Endothelial cell of umbilical vein (primary cell): ENCODE measurements at regions not wholly inside any gene's neighbourhood (a gene's known extent, or its start where the extent isn't known, plus 50 kb on each side); places are given as distances from the start of the nearest gene placed in this dataset.

ENCODE experiments used
- BruUV-seq: library from RNA; stranded (reverse); fragments of 400-500 nt; replicated peaks from 2 replicates; lab custom pipeline; 2021; lab: Mats Ljungman, UMichigan
- CTCF ChIA-PET: fragments of 300-600, 350-600 bp; sonication (Branson Sonifier 250); formaldehyde crosslinking; loops from one replicate; lab custom pipeline; 2021; ENCODE audit warnings: antibody characterized with exemption, inconsistent platforms; lab: Charles Lee
- POLR2A ChIA-PET: fragments of 300-600, 350-600 bp; sonication (Branson Sonifier 250); formaldehyde crosslinking; loops from one replicate; lab custom pipeline; 2021; ENCODE audit warnings: antibody characterized with exemption, inconsistent platforms; lab: Charles Lee
- DNase-seq: peaks from one replicate; pipeline ENCODE4 v3.0.0-alpha.2; 2011; ENCODE audit warnings: low read depth, low spot score
- FAIRE-seq: peaks from 2 replicates; lab custom pipeline; 2011; peaks lifted over from hg19 to GRCh38; lab: Jason Lieb, UNC
- H2AFZ ChIP-seq: 2 replicates; pipeline ENCODE4 v1.6.0; 2012; ENCODE audit warnings: low read depth, low read length, control low read depth, inconsistent platforms
- H3K27ac ChIP-seq: 2 replicates; pipeline ENCODE4 v1.5.1; 2011; ENCODE audit warnings: low read depth, mild to moderate bottlenecking, control low read depth, low read length, moderate library complexity; ENCODE audit not compliant: insufficient read depth
- H3K27me3 ChIP-seq, 2 experiments: 2 replicates each; pipeline versions ENCODE4 v1.6.0 to v1.6.1; 2011; ENCODE audit warnings: low read length in 2 of 2, mixed read lengths in 1 of 2; ENCODE audit not compliant: control insufficient read depth in 2 of 2, insufficient read depth in 2 of 2
- H3K36me3 ChIP-seq, 2 experiments: 2 replicates in 1 of 2; 3 replicates in 1 of 2; pipeline ENCODE4 v1.5.1; 2011; ENCODE audit warnings: low read length in 2 of 2, mild to moderate bottlenecking in 1 of 2, moderate library complexity in 1 of 2; ENCODE audit not compliant: control insufficient read depth in 2 of 2, insufficient read depth in 2 of 2; ENCODE audit errors: extremely low read depth in 1 of 2
- H3K4me1 ChIP-seq: 3 replicates; pipeline ENCODE4 v1.5.1; 2011; ENCODE audit warnings: mild to moderate bottlenecking, low read length; ENCODE audit not compliant: control insufficient read depth, insufficient read depth; ENCODE audit errors: extremely low read depth
- H3K4me2 ChIP-seq: 2 replicates; pipeline ENCODE4 v1.6.1; 2011; ENCODE audit warnings: low read length, control low read depth, mixed read lengths; ENCODE audit not compliant: insufficient read depth
- H3K4me3 ChIP-seq, 3 experiments: fragments of 200-600 bp in 1 of 3; sonication (generic), shearing (Covaris generic) in 1 of 3; replicated peaks in 1 of 3; 2 replicates each; pipeline ENCODE4 v1.5.1; 2011 to 2016; ENCODE audit warnings: control low read depth in 3 of 3, low read length in 3 of 3, mild to moderate bottlenecking in 2 of 3, inconsistent platforms in 1 of 3, low read depth in 1 of 3, moderate library complexity in 1 of 3; ENCODE audit not compliant: insufficient read depth in 1 of 3
- H3K79me2 ChIP-seq: 2 replicates; pipeline ENCODE4 v1.6.0; 2012; ENCODE audit warnings: low read length, inconsistent platforms; ENCODE audit not compliant: control insufficient read depth, insufficient read depth
- H3K9ac ChIP-seq: replicated peaks from 2 replicates; pipeline ENCODE3; 2011; ENCODE audit warnings: low read length, control low read depth; ENCODE audit not compliant: insufficient read depth; ENCODE audit errors: extremely low read depth
- H3K9me1 ChIP-seq: replicated peaks from 3 replicates; pipeline ENCODE4 v1.6.0; 2011; ENCODE audit warnings: mild to moderate bottlenecking, low read length; ENCODE audit not compliant: control insufficient read depth, insufficient read depth; ENCODE audit errors: extremely low read depth
- H3K9me3 ChIP-seq: replicated peaks from 2 replicates; pipeline ENCODE4 v1.5.1; 2012; ENCODE audit warnings: low read length, inconsistent platforms; ENCODE audit not compliant: control insufficient read depth, insufficient read depth
- H4K20me1 ChIP-seq: replicated peaks from 2 replicates; pipeline ENCODE3; 2011; ENCODE audit warnings: mild to moderate bottlenecking, low read length; ENCODE audit not compliant: control insufficient read depth, insufficient read depth; ENCODE audit errors: extremely low read depth
- EZH2 ChIP-seq: IDR thresholded peaks from 2 replicates; pipeline ENCODE4 v1.6.1; 2012; ENCODE audit warnings: borderline replicate concordance, low read depth, mild to moderate bottlenecking, moderate library complexity, low read length, inconsistent platforms; ENCODE audit not compliant: severe bottlenecking
- FOS ChIP-seq: IDR thresholded peaks from 2 replicates; pipeline ENCODE4 v1.6.1; 2011; ENCODE audit warnings: mild to moderate bottlenecking, low read length, moderate library complexity, borderline replicate concordance; ENCODE audit not compliant: insufficient read depth
- GATA2 ChIP-seq: IDR thresholded peaks from 2 replicates; pipeline ENCODE4 v1.7.0; 2011; ENCODE audit warnings: low read depth, mild to moderate bottlenecking, moderate library complexity, mixed read lengths, low read length; ENCODE audit not compliant: insufficient read length, insufficient read depth
- JUN ChIP-seq: IDR thresholded peaks from 2 replicates; pipeline ENCODE4 v1.6.1; 2011; ENCODE audit warnings: borderline replicate concordance, low read depth; ENCODE audit not compliant: insufficient read length, insufficient read depth
- MYC ChIP-seq: IDR thresholded peaks from one replicate; pipeline ENCODE4 v1.6.1; 2011; ENCODE audit warnings: mild to moderate bottlenecking, low read depth, low read length
- POLR2A ChIP-seq: IDR thresholded peaks from 2 replicates; pipeline ENCODE4 v1.6.1; 2012; ENCODE audit warnings: low read depth, mild to moderate bottlenecking, control low read depth, low read length
- POLR2AphosphoS5 ChIP-seq: IDR thresholded peaks from 2 replicates; pipeline ENCODE4 v1.6.1; 2012; ENCODE audit warnings: low read depth, mild to moderate bottlenecking, control low read depth, low read length, moderate library complexity; ENCODE audit not compliant: insufficient read depth
- dilution Hi-C: fragments of 300-500 bp; cut with MboI; formaldehyde crosslinking; loops from one replicate; pipeline ENCODE4 v1.15.0; 2019; ENCODE audit warnings: low sequenced_read_pairs; ENCODE audit not compliant: extremely low pct_ligation_motif_present
- intact Hi-C: fragments of 100-400 bp; cut with micrococcal nuclease; formaldehyde crosslinking; loops from one replicate; pipeline ENCODE4 v1.10.0; 2022
- TF ChIP-seq, protein P1 (sequence below): IDR thresholded peaks from 2 replicates; pipeline ENCODE4 v1.6.1; 2011; ENCODE audit not compliant: insufficient read depth, insufficient read length
- TF ChIP-seq, protein P2 (sequence below), 2 donors: IDR thresholded peaks; 1 replicate in 1 of 2; 2 replicates in 1 of 2; pipeline ENCODE4 v1.5.1; 2011; ENCODE audit warnings: low read length in 2 of 2, mild to moderate bottlenecking in 2 of 2, moderate library complexity in 2 of 2, control low read depth in 1 of 2, inconsistent platforms in 1 of 2, low read depth in 1 of 2; ENCODE audit not compliant: insufficient read depth in 1 of 2; ENCODE audit errors: extremely low read depth in 1 of 2

DNA sequence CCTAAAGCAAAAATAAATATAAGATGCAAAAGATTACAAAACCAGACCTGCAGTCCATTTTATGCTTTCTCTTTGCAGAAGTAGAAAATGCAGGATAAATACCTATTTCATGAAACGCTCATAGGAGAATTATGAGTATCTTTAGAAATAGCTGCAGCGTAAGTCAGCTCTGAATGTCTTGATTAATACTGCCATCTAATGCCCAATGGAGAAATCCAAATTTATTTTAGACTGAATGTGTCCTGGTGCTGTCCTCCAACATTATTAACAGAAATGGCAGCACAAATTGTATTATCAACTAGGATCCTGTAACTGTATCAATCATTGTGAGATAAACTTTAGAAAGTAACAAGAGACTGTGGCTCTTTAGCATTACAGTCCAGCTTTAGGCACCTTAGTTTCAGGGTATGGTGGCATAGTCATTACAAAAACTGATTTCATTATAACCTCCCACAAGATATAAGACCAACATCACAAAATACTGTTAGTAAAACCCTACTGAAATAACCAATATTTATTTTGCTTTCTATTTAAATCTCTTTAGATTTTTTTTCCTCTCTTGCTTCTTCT lies 162.1 kb upstream of the MIR17HG start:
- Histone ChIP-seq H3K27me3 (no peaks in the 10 kb centered on the region), H3K9me1 (no peaks in the 10 kb centered on the region), H3K4me2 (no peak overlapping the region), H3K27ac (no peak overlapping the region), H2AFZ (no peak overlapping the region), H3K4me1 (no peaks in the 10 kb centered on the region), H3K9ac (no peak overlapping the region), H3K4me3 (no peak overlapping the region), H4K20me1 (no peaks in the 10 kb centered on the region), H3K36me3 (no peaks in the 10 kb centered on the region), H3K79me2 (no peaks in the 10 kb centered on the region), H3K9me3 (no peaks in the 10 kb centered on the region)
- ChIA-PET CTCF (interaction anchor here (1.0 to 2.0 kb wide), 8 partner anchors 26 to 553 kb away, joined by 3 to 10 read pairs (median 4); no protein-coding TSS in a partner anchor), POLR2A (no interaction called here)
- no TSS peak for BruUV-seq
- peak; percentile 2 for DNase-seq
- TF ChIP-seq POLR2A (no peak), POLR2AphosphoS5 (no peak), FOS (no peak), EZH2 (no peak), GATA2 (no peak)
- TF ChIP-seq, protein P1, sequence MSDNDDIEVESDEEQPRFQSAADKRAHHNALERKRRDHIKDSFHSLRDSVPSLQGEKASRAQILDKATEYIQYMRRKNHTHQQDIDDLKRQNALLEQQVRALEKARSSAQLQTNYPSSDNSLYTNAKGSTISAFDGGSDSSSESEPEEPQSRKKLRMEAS = no peak
- intact Hi-C loops (loop anchor here (1.0 kb wide), 1 partner anchor 51 kb away; no protein-coding TSS in a partner anchor), dilution Hi-C loops (no loop called here)
- no peak for FAIRE-seq

DNA sequence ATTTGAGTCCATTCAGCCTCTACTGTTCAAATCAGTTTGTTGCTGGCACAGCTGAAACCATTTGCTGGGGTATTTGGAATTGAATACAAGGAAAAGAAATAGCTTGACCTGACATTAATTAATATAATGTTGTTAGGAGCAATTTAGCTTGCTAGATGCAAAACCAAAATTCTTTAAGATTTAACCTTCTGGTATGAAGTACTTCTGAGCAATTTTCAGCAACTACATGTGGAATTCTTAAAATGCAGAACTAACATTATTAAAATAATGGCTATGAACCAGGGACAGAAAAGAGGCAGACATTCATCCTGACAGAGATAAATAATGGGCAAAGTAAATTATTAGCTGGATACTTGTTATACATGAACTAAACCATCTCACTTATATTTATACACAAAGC lies 160.0 kb upstream of the MIR17HG start:
- dilution Hi-C loops = no loop called here
- FAIRE-seq = no peak
- CTCF ChIA-PET = no interaction called here

More for the DNA sequence above, 160.0 kb upstream of the MIR17HG start:
- Histone ChIP-seq H3K9ac (no peak overlapping the region), H4K20me1 (no peaks in the 10 kb centered on the region), H3K4me3 (no peak overlapping the region), H3K79me2 (no peaks in the 10 kb centered on the region), H2AFZ (no peak overlapping the region), H3K9me1 (no peaks in the 10 kb centered on the region), H3K36me3 (no peaks in the 10 kb centered on the region), H3K9me3 (no peaks in the 10 kb centered on the region), H3K27ac (no peak overlapping the region), H3K27me3 (no peaks in the 10 kb centered on the region), H3K4me1 (no peaks in the 10 kb centered on the region), H3K4me2 (no peak overlapping the region)
- TF ChIP-seq, protein P1 = no peak
- TF ChIP-seq, protein P2, sequence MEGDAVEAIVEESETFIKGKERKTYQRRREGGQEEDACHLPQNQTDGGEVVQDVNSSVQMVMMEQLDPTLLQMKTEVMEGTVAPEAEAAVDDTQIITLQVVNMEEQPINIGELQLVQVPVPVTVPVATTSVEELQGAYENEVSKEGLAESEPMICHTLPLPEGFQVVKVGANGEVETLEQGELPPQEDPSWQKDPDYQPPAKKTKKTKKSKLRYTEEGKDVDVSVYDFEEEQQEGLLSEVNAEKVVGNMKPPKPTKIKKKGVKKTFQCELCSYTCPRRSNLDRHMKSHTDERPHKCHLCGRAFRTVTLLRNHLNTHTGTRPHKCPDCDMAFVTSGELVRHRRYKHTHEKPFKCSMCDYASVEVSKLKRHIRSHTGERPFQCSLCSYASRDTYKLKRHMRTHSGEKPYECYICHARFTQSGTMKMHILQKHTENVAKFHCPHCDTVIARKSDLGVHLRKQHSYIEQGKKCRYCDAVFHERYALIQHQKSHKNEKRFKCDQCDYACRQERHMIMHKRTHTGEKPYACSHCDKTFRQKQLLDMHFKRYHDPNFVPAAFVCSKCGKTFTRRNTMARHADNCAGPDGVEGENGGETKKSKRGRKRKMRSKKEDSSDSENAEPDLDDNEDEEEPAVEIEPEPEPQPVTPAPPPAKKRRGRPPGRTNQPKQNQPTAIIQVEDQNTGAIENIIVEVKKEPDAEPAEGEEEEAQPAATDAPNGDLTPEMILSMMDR (IDR thresholded peaks at IDR 0.05; ENCODE audit: extremely low read depth in 1 of 2, insufficient read depth in 1 of 2, low read depth in 1 of 2, low read length in 2 of 2) = no peak
- no peak for TF ChIP-seq EZH2
- no peak for TF ChIP-seq JUN
- TF ChIP-seq POLR2A = no peak
- TF ChIP-seq POLR2AphosphoS5 = no peak
- TF ChIP-seq GATA2 = no peak
- no peak for TF ChIP-seq MYC
- TF ChIP-seq FOS = no peak
- POLR2A ChIA-PET = no interaction called here
- no TSS peak for BruUV-seq
- intact Hi-C loops = no loop called here
- no peak for DNase-seq
